ENCODE measurements at regions not wholly inside any gene's neighbourhood (a gene's known extent, or its start where the extent isn't known, plus 50 kb on each side); places are given as distances from the start of the nearest gene placed in this dataset.

- ATAC-seq (no peak), DNase-seq (ENCODE audit: low read depth, low spot score) (no peak)
- intact Hi-C loops (cut with micrococcal nuclease): no loop called here
- no peaks in the 10 kb centered on the region for H3K79me2 ChIP-seq (ENCODE audit: insufficient read depth, low read length)
- peaks cover 15 to 73% of the 10 kb centered on the region in 2 experiments; a peak in 3 of 4 replicates for H3K4me1 ChIP-seq (ENCODE audit: control insufficient read depth in 1 of 2, insufficient read depth in 2 of 2, low read length in 2 of 2)
- ChIA-PET RAD21 (ENCODE audit: low non-redundant PET in 1 of 2, low total read pairs in 2 of 2, uncharacterized antibody in 2 of 2, unreplicated experiment in 2 of 2) (interaction anchor here in 1 of 2 experiments (0.7 kb wide), 1 partner anchor 16 kb away, joined by 5 read pairs; no protein-coding TSS in a partner anchor), CTCF (interaction anchor here (2.4 kb wide), 1 partner anchor 13 kb away, joined by 7 read pairs; no protein-coding TSS in a partner anchor), POLR2A (interaction anchor here (1.0 kb wide), 1 partner anchor 9 kb away, joined by 3 read pairs; no protein-coding TSS in a partner anchor)
- H3K9me3 ChIP-seq (ENCODE audit: control insufficient read depth in 1 of 2, insufficient read depth in 1 of 2, low read depth in 1 of 2, low read length in 2 of 2): no peaks in the 10 kb centered on the region
- H3K27me3 ChIP-seq (ENCODE audit: insufficient read depth, low read length): no peaks in the 10 kb centered on the region
- H3K4me2 ChIP-seq (ENCODE audit: low read length): no peak overlapping the region
- no peaks in the 10 kb centered on the region for H4K20me1 ChIP-seq (ENCODE audit: insufficient read depth)
- no peak overlapping the region for H3K4me3 ChIP-seq (replicated peaks in 1 of 2; ENCODE audit: low read depth in 1 of 2, low read length in 2 of 2)
- no TSS peak for BruUV-seq (replicated peaks)
- H3K9ac ChIP-seq (ENCODE audit: low read length): no peak overlapping the region
- no peak overlapping the region for H2AFZ ChIP-seq (ENCODE audit: low read depth, low read length, poor library complexity, severe bottlenecking)
- H3K9me2 ChIP-seq (ENCODE audit: insufficient read depth): no peaks in the 10 kb centered on the region
- TF ChIP-seq FOSL1 (IDR thresholded peaks at IDR 0.05; ENCODE audit: low read depth) (no peak), ZBTB33 (IDR thresholded peaks at IDR 0.05; ENCODE audit: extremely low read depth, insufficient replicate concordance, low read length) (no peak), ELF1 (IDR thresholded peaks at IDR 0.05; ENCODE audit: borderline replicate concordance, low read depth) (no peak), TCF7L2 (IDR thresholded peaks at IDR 0.05; ENCODE audit: borderline replicate concordance, extremely low read depth, insufficient read depth, insufficient read length) (no peak), ZFX (IDR thresholded peaks at IDR 0.05) (no peak), ZNF274 (IDR thresholded peaks at IDR 0.05; ENCODE audit: low read depth, low read length) (no peak), SIN3A (IDR thresholded peaks at IDR 0.05; ENCODE audit: low read depth) (no peak), SP1 (IDR thresholded peaks at IDR 0.05; ENCODE audit: low read depth) (no peak)
- H3K36me3 ChIP-seq (ENCODE audit: control insufficient read depth in 1 of 2, insufficient read depth in 2 of 2, low read length in 2 of 2): peaks cover 0 to 9% of the 10 kb centered on the region in 2 experiments; a peak in 1 of 4 replicates
- H3K27ac ChIP-seq (ENCODE audit: low read depth, low read length): no peak overlapping the region
Measured at GRCh38 chr12:65616022-65616421, 208.3 kb upstream of the HMGA2 start.

All from HCT116 (cell line).